OCI-LY1 (cell line): ENCODE measurements at regions not wholly inside any gene's neighbourhood (a gene's known extent, or its start where the extent isn't known, plus 50 kb on each side); places are given as distances from the start of the nearest gene placed in this dataset.

Experiments used
- H2AFZ ChIP-seq: fragments of 200-600 bp; sonication (generic), shearing (Covaris generic); 2 replicates; pipeline ENCODE4 v1.6.0; 2014; ENCODE audit warnings: antibody characterized with exemption, mild to moderate bottlenecking, low read length
- H3F3A ChIP-seq: fragments of 200-600 bp; sonication (generic), shearing (Covaris generic); 2 replicates; pipeline ENCODE4 v1.6.0; 2014; ENCODE audit warnings: mild to moderate bottlenecking, antibody characterized with exemption, low read length, moderate library complexity; ENCODE audit not compliant: insufficient read depth
- H3K27ac ChIP-seq: fragments of 200-600 bp; sonication (generic); 2 replicates; pipeline ENCODE4 v1.5.1; 2014; ENCODE audit warnings: low read length, mixed run types, mild to moderate bottlenecking, low read depth; ENCODE audit not compliant: poor library complexity, severe bottlenecking
- H3K27me3 ChIP-seq: fragments of 200-600 bp; sonication (generic); 2 replicates; pipeline ENCODE4 v1.6.0; 2014; ENCODE audit warnings: antibody characterized with exemption, mild to moderate bottlenecking, low read length, moderate library complexity; ENCODE audit not compliant: insufficient read depth
- H3K36me3 ChIP-seq: fragments of 200-600 bp; sonication (generic); 2 replicates; pipeline ENCODE4 v1.6.1; 2014; ENCODE audit warnings: mild to moderate bottlenecking, antibody characterized with exemption, low read length, moderate library complexity, mixed read lengths; ENCODE audit not compliant: insufficient read depth
- H3K4me1 ChIP-seq: fragments of 200-600 bp; sonication (generic); 2 replicates; pipeline ENCODE4 v1.5.1; 2014; ENCODE audit warnings: mild to moderate bottlenecking, low read length, moderate library complexity; ENCODE audit not compliant: insufficient read depth, severe bottlenecking
- H3K4me2 ChIP-seq: fragments of 200-600 bp; sonication (generic), shearing (Covaris generic); 2 replicates; pipeline ENCODE4 v1.6.1; 2014; ENCODE audit warnings: low read length
- H3K4me3 ChIP-seq: fragments of 200-600 bp; sonication (generic); 2 replicates; pipeline ENCODE4 v1.5.1; 2014; ENCODE audit warnings: low read length, low read depth, mild to moderate bottlenecking, mixed read lengths; ENCODE audit not compliant: poor library complexity, severe bottlenecking
- H3K79me2 ChIP-seq: fragments of 200-600 bp; shearing (Covaris generic); 2 replicates; pipeline ENCODE4 v1.6.1; 2016; ENCODE audit warnings: mixed run types, low read length, mixed read lengths; ENCODE audit not compliant: insufficient read depth
- H3K9ac ChIP-seq: fragments of 200-600 bp; sonication (generic), shearing (Covaris generic); 2 replicates; pipeline ENCODE4 v1.6.1; 2014; ENCODE audit warnings: mild to moderate bottlenecking, low read length, mixed read lengths
- H3K9me2 ChIP-seq: fragments of 200-600 bp; sonication (generic), shearing (Covaris generic); 2 replicates; pipeline ENCODE4 v1.6.1; 2014; ENCODE audit warnings: low read depth, mild to moderate bottlenecking, low read length, mixed read lengths
- H3K9me3 ChIP-seq: fragments of 200-600 bp; shearing (Covaris generic); 2 replicates; pipeline ENCODE4 v1.6.1; 2014; ENCODE audit warnings: low read length, mixed read lengths
- H4K20me1 ChIP-seq: fragments of 200-600 bp; sonication (generic), shearing (Covaris generic); 2 replicates; pipeline ENCODE4 v1.6.0; 2016; ENCODE audit warnings: mild to moderate bottlenecking, low read length; ENCODE audit not compliant: insufficient read depth
- EZH2 ChIP-seq: fragments of 200-600 bp; sonication (generic), shearing (Covaris generic); IDR thresholded peaks from 2 replicates; pipeline ENCODE4 v1.8.0; 2017; ENCODE audit warnings: borderline replicate concordance, mixed run types, mild to moderate bottlenecking, antibody characterized with exemption, low read length, moderate library complexity, mixed read lengths
- TF ChIP-seq, protein P1 (sequence below): fragments of 200-600 bp; sonication (generic), shearing (Covaris generic); IDR thresholded peaks from 2 replicates; pipeline ENCODE4 v1.5.1; 2017; ENCODE audit warnings: mild to moderate bottlenecking, antibody characterized with exemption, low read length, moderate library complexity, mixed read lengths

DNA sequence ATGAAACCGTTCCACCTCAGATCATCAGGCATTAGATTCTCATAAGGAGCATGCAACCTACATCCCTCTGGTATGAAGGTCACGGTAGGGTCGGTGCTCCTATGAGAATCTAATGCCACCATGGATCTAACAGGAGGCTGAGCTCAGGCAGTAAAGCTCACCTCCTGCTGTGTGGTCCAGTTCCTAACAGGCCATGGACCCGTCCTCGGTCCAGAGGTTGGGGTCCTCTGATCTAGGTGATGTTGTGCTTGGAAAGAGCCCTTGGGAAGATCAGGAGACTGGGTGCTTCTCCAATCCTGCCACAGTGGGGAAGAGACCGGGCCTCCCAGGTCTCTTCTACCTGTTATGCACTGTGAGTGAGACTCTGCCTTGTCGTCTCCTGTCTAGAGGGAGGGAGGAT is 104.6 kb downstream of the ACKR3 start:
- H4K20me1 ChIP-seq = no peaks in the 10 kb centered on the region
- no peak overlapping the region for H3K9ac ChIP-seq
- no peak overlapping the region for H2AFZ ChIP-seq
- no peaks in the 10 kb centered on the region for H3K79me2 ChIP-seq
- no peak overlapping the region for H3K27ac ChIP-seq
- TF ChIP-seq, protein P1, sequence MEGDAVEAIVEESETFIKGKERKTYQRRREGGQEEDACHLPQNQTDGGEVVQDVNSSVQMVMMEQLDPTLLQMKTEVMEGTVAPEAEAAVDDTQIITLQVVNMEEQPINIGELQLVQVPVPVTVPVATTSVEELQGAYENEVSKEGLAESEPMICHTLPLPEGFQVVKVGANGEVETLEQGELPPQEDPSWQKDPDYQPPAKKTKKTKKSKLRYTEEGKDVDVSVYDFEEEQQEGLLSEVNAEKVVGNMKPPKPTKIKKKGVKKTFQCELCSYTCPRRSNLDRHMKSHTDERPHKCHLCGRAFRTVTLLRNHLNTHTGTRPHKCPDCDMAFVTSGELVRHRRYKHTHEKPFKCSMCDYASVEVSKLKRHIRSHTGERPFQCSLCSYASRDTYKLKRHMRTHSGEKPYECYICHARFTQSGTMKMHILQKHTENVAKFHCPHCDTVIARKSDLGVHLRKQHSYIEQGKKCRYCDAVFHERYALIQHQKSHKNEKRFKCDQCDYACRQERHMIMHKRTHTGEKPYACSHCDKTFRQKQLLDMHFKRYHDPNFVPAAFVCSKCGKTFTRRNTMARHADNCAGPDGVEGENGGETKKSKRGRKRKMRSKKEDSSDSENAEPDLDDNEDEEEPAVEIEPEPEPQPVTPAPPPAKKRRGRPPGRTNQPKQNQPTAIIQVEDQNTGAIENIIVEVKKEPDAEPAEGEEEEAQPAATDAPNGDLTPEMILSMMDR = no peak
- no peak for TF ChIP-seq EZH2
- H3F3A ChIP-seq = no peaks in the 10 kb centered on the region
- no peaks in the 10 kb centered on the region for H3K9me3 ChIP-seq
- H3K36me3 ChIP-seq = no peaks in the 10 kb centered on the region
- no peak overlapping the region for H3K4me2 ChIP-seq
- no peaks in the 10 kb centered on the region for H3K9me2 ChIP-seq
- no peaks in the 10 kb centered on the region for H3K27me3 ChIP-seq
- no peak overlapping the region for H3K4me3 ChIP-seq
- H3K4me1 ChIP-seq = no peaks in the 10 kb centered on the region

DNA sequence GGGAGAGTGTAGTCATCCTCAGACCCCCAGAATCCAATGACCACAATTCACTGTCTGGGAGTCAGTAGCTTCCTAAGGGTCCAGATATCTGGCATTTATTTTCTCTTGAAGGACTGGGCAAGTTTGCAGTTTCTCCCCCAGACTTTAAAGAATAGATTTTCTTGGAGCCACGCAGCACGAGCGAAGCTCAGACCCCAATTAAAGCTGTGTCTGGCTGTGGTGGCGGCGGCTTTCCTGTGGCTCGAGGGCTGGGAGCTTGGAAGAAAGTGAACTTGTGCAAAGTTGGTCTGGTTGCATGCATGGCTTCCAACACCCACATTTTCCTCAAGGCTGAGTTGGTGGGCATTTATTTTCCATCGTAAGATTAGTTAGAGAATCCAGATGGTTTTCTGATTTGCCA is 105.0 kb downstream of the ACKR3 start:
- Histone ChIP-seq H3K27ac (no peak overlapping the region), H3K4me2 (no peak overlapping the region), H3K9me2 (no peaks in the 10 kb centered on the region), H3K36me3 (no peaks in the 10 kb centered on the region), H3K4me1 (no peaks in the 10 kb centered on the region), H2AFZ (no peak overlapping the region), H4K20me1 (no peaks in the 10 kb centered on the region), H3K9ac (no peak overlapping the region), H3K79me2 (no peaks in the 10 kb centered on the region), H3K27me3 (no peaks in the 10 kb centered on the region), H3F3A (no peaks in the 10 kb centered on the region), H3K9me3 (no peaks in the 10 kb centered on the region), H3K4me3 (no peak overlapping the region)
- TF ChIP-seq, protein P1 = no peak
- no peak for TF ChIP-seq EZH2

DNA sequence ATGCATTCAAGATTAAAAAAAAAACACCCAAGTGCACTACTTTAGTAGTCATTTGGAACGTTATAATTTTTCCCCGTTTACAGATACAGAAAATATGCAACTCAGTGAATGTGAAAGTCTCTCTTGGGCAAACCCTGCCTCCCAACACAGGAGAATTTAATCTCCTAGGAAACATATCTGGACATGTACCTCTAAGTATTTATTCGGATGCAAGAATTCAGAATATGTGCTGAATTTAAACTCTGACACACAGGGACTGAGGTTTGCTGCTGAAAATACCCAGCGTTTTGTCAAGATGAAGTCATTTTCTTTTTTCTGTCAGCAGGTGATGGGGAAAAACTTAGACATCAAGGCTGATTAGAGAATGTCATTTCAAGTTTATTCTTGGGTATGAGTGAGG is 105.4 kb downstream of the ACKR3 start:
- H3K9me2 ChIP-seq = no peaks in the 10 kb centered on the region
- H2AFZ ChIP-seq = no peak overlapping the region
- H3K4me1 ChIP-seq = no peaks in the 10 kb centered on the region
- H3K4me3 ChIP-seq = no peak overlapping the region
- H3K9me3 ChIP-seq = no peaks in the 10 kb centered on the region
- no peaks in the 10 kb centered on the region for H3F3A ChIP-seq
- H3K9ac ChIP-seq = no peak overlapping the region
- no peaks in the 10 kb centered on the region for H3K27me3 ChIP-seq
- no peaks in the 10 kb centered on the region for H4K20me1 ChIP-seq
- H3K4me2 ChIP-seq = no peak overlapping the region
- TF ChIP-seq, protein P1 = no peak
- TF ChIP-seq EZH2 = no peak
- no peaks in the 10 kb centered on the region for H3K36me3 ChIP-seq
- no peaks in the 10 kb centered on the region for H3K79me2 ChIP-seq
- no peak overlapping the region for H3K27ac ChIP-seq
